Type B pancreatic cell (in vitro differentiated cells): ENCODE measurements at regions not wholly inside any gene's neighbourhood (a gene's known extent, or its start where the extent isn't known, plus 50 kb on each side); places are given as distances from the start of the nearest gene placed in this dataset.

Experiments
- DNase-seq: peaks from one replicate; pipeline ENCODE4 v3.0.0; 2021; ENCODE audit warnings: mixed read lengths; ENCODE audit not compliant: unreplicated experiment; ENCODE audit errors: extremely low spot score
- H3K27ac Mint-ChIP-seq: 2 replicates; pipeline ENCODE4 v1.8.0; 2021; ENCODE audit warnings: mild to moderate bottlenecking, mixed read lengths
- H3K27me3 Mint-ChIP-seq: 2 replicates; pipeline ENCODE4 v1.8.0; 2021; ENCODE audit warnings: mixed read lengths
- H3K36me3 Mint-ChIP-seq: 2 replicates; pipeline ENCODE4 v1.8.0; 2021; ENCODE audit warnings: mixed read lengths
- H3K4me1 Mint-ChIP-seq: one replicate; pipeline ENCODE4 v1.8.0; 2021; ENCODE audit warnings: mixed read lengths; ENCODE audit not compliant: unreplicated experiment
- H3K4me3 Mint-ChIP-seq: 2 replicates; pipeline ENCODE4 v1.8.0; 2021; ENCODE audit warnings: mild to moderate bottlenecking, mixed read lengths
- H3K9me3 Mint-ChIP-seq: 2 replicates; pipeline ENCODE4 v1.8.0; 2021; ENCODE audit warnings: mixed read lengths
- CTCF ChIP-seq: fragments of 200-600 bp; sonication (generic); conservative IDR thresholded peaks from 2 replicates; pipeline ENCODE4 v1.5.0; 2021; ENCODE audit warnings: antibody characterized with exemption, mild to moderate bottlenecking

DNA sequence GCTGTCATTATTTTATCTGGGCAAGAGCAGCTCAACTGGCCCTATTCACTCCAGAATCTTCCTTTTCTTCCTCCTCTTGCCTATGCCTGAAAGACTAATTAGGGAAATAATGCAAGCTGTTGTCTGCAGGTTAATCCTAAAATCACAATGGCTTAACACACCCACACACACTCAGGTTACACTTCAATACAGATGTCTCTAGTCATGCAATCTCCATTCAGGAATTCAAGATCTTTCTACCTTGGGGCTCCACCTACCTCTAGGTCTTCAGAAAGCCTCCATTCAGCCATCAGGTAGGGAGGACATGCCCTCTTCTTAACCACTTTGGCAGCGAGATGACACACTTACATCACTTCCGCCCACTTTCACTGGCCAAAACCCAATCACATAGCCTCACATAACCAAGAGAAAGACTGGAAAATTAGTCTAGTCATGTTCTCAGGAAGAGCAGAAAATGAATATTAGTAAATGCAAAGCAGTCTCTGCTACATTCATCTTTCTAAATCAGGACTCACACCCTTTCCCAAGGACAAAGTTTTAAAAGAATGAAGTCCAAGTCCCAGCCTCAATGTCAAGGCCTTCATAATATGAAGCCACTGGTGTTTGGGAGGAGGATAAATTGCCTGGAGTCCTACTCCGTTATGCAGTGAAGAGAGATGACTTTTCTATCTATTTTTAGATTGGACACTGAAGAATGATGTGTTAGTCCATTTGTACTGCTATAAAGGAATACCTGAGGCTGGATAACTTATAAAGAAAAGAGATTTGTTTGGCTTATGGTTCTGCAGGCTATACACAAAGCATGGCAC, 428.1 kb downstream of the EFNA5 start:
- H3K27me3 Mint-ChIP-seq = peaks cover 15% of the 10 kb centered on the region
- DNase-seq = no peak
- no peak for TF ChIP-seq CTCF
- H3K4me3 Mint-ChIP-seq = no peak overlapping the region
- no peaks in the 10 kb centered on the region for H3K4me1 Mint-ChIP-seq
- peaks cover 8% of the 10 kb centered on the region for H3K9me3 Mint-ChIP-seq
- H3K36me3 Mint-ChIP-seq = peaks cover 3% of the 10 kb centered on the region
- no peak overlapping the region for H3K27ac Mint-ChIP-seq

GRCh38 chr5:107241841-107242240, 428.9 kb downstream of the EFNA5 start:
- peaks cover 8% of the 10 kb centered on the region for H3K9me3 Mint-ChIP-seq
- H3K27ac Mint-ChIP-seq = no peak overlapping the region
- no peak for TF ChIP-seq CTCF
- peaks cover 3% of the 10 kb centered on the region for H3K36me3 Mint-ChIP-seq
- H3K4me1 Mint-ChIP-seq = no peaks in the 10 kb centered on the region
- H3K27me3 Mint-ChIP-seq = peaks cover 12% of the 10 kb centered on the region
- DNase-seq = no peak
- H3K4me3 Mint-ChIP-seq = no peak overlapping the region

GRCh38 chr5:107235167-107235566, 435.6 kb downstream of the EFNA5 start:
- H3K36me3 Mint-ChIP-seq = peaks cover 3% of the 10 kb centered on the region
- no peak overlapping the region for H3K4me3 Mint-ChIP-seq
- TF ChIP-seq CTCF = no peak
- no peak overlapping the region for H3K27ac Mint-ChIP-seq
- DNase-seq = no peak
- no peaks in the 10 kb centered on the region for H3K4me1 Mint-ChIP-seq
- peaks cover 6% of the 10 kb centered on the region for H3K27me3 Mint-ChIP-seq
- H3K9me3 Mint-ChIP-seq = peaks cover 8% of the 10 kb centered on the region

GRCh38 chr5:107232788-107233187, 437.9 kb downstream of the EFNA5 start:
- H3K27ac Mint-ChIP-seq = no peak overlapping the region
- no peak overlapping the region for H3K4me3 Mint-ChIP-seq
- no peaks in the 10 kb centered on the region for H3K36me3 Mint-ChIP-seq
- peaks cover 4% of the 10 kb centered on the region for H3K9me3 Mint-ChIP-seq
- no peaks in the 10 kb centered on the region for H3K4me1 Mint-ChIP-seq
- no peak for TF ChIP-seq CTCF
- no peaks in the 10 kb centered on the region for H3K27me3 Mint-ChIP-seq
- DNase-seq = no peak

DNA sequence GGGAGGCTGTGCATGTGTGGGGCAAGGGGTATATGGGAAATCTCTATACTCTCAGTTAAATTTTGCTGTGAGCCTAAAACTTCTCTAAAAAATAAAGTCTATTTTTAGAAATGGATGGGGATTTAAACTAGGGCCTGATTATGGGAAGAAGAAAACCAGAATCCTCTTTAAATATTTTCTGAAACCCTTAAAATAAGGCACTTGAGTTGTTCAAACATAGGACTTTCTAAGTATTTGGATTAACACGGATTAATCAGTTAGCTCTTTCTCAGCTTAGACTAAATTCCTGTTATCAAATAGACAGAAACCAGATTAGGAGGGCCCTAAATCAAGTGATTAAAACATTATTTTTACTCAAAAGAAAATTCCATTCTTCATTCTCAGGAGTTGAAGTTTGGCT, 438.4 kb downstream of the EFNA5 start:
- DNase-seq = no peak
- H3K4me3 Mint-ChIP-seq = no peak overlapping the region
- H3K27ac Mint-ChIP-seq = no peak overlapping the region
- H3K4me1 Mint-ChIP-seq = no peaks in the 10 kb centered on the region
- H3K27me3 Mint-ChIP-seq = no peaks in the 10 kb centered on the region
- peaks cover 4% of the 10 kb centered on the region for H3K9me3 Mint-ChIP-seq
- TF ChIP-seq CTCF = no peak
- H3K36me3 Mint-ChIP-seq = no peaks in the 10 kb centered on the region
